ENCODE measurements at regions not wholly inside any gene's neighbourhood (a gene's known extent, or its start where the extent isn't known, plus 50 kb on each side); places are given as distances from the start of the nearest gene placed in this dataset.

DNA sequence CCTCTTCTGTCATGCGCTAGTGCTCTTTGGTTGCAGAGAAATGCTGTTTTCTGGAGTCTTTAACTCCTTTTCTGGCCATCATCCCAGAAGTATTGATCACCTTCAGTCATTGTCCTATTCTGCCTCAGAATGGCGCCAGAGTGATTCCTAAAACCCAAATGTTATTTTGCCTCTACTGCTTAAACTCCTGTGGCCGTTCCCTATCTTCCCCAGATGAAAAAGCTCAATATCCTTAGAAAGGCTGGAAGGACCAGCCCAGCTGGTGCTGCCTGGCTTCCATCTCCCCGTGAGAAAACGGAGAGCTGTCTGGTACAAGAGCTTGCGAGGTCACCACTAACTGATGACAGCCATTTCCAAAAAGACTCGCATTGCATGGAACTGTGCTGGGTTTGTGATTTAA, 179.1 kb downstream of the RBM26 start:
- TF ChIP-seq, protein P1, sequence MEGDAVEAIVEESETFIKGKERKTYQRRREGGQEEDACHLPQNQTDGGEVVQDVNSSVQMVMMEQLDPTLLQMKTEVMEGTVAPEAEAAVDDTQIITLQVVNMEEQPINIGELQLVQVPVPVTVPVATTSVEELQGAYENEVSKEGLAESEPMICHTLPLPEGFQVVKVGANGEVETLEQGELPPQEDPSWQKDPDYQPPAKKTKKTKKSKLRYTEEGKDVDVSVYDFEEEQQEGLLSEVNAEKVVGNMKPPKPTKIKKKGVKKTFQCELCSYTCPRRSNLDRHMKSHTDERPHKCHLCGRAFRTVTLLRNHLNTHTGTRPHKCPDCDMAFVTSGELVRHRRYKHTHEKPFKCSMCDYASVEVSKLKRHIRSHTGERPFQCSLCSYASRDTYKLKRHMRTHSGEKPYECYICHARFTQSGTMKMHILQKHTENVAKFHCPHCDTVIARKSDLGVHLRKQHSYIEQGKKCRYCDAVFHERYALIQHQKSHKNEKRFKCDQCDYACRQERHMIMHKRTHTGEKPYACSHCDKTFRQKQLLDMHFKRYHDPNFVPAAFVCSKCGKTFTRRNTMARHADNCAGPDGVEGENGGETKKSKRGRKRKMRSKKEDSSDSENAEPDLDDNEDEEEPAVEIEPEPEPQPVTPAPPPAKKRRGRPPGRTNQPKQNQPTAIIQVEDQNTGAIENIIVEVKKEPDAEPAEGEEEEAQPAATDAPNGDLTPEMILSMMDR (IDR thresholded peaks at IDR 0.05): no peak
- TF ChIP-seq POLR2AphosphoS5 (IDR thresholded peaks at IDR 0.05): no peak
- TF ChIP-seq POLR2A (IDR thresholded peaks at IDR 0.05): no peak
- no peak for TF ChIP-seq EP300 (IDR thresholded peaks at IDR 0.05)
- H3K4me3 ChIP-seq: no peak overlapping the region
- WGBS, 2 donors (ENCODE audit: low coverage in 1 of 2): 80 to 81% methylated on average over 1 to 6 of the region's 7 CpGs
- H3K27me3 ChIP-seq: no peaks in the 10 kb centered on the region
- no peak overlapping the region for H3K27ac ChIP-seq
- H3K9me3 ChIP-seq: no peaks in the 10 kb centered on the region
- no peaks in the 10 kb centered on the region for H3K4me1 ChIP-seq
- no peak for ATAC-seq
- H3K36me3 ChIP-seq: no peaks in the 10 kb centered on the region

DNA sequence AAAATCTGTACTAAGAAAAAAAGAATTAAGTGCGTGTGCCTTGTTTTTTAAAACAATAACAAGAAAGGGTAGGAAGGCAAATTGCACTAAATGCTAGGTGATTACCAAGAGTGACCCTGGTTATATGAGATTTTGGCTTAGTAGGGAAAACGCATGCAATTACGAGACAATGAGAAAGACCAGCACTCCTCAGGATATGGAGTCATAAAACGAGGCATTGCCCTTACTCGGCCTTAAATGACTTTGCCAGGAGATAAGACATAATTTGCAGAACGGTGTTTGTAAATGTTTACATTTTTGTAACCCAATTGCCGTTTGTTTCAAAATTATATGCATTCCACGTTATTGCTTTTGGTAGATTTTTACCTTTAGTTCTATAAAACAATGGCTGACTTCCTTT, 179.8 kb downstream of the RBM26 start:
- Histone ChIP-seq H3K4me3 (no peak overlapping the region), H3K4me1 (no peaks in the 10 kb centered on the region), H3K36me3 (no peaks in the 10 kb centered on the region), H3K27me3 (no peaks in the 10 kb centered on the region), H3K27ac (no peak overlapping the region), H3K9me3 (no peaks in the 10 kb centered on the region)
- ATAC-seq: no peak
- WGBS, 2 donors (ENCODE audit: low coverage in 1 of 2): 27 to 64% methylated on average over 8 of the region's 8 CpGs
- TF ChIP-seq, protein P1 (IDR thresholded peaks at IDR 0.05): no peak
- TF ChIP-seq POLR2AphosphoS5 (IDR thresholded peaks at IDR 0.05): no peak
- no peak for TF ChIP-seq EP300 (IDR thresholded peaks at IDR 0.05)
- no peak for TF ChIP-seq POLR2A (IDR thresholded peaks at IDR 0.05)

DNA sequence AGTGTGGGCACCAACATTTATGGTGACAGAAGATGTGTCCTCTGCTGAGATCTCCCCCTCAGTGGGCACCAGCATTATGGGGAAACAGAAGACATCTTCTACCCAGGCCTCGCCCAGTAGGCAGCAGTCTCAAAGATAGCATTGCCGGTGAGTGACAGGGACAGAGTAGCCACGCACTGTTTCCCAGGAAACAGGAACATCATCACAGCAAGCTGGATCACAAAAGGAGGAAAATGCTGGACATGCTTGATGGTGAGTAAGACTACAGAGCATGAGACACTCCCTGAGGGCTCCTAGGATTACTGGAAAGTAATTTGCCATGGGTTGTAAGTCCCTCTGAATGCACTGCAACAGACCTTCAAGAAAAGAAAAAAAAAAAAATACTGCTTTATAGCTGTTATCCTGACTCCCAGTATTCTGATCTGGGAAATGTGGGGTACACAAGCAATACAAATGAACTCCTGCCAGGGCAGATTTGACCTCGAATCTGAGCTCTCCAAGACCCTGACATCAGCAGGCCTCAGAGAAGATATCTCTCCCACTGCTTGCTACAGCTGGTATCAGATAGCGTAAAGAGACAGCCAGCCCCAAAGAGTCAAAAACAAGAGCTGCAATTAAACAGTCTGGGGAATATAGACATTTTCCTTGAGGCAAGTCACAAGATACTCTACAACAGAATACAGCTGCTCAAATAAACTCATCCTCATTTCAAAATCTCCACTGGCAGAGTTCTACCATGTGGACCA, 180.4 kb downstream of the RBM26 start:
- Histone ChIP-seq H3K27ac (no peak overlapping the region), H3K9me3 (no peaks in the 10 kb centered on the region), H3K4me3 (no peak overlapping the region), H3K36me3 (no peaks in the 10 kb centered on the region), H3K27me3 (no peaks in the 10 kb centered on the region), H3K4me1 (no peaks in the 10 kb centered on the region)
- TF ChIP-seq, protein P1 (IDR thresholded peaks at IDR 0.05): no peak
- TF ChIP-seq POLR2AphosphoS5 (IDR thresholded peaks at IDR 0.05) (no peak), POLR2A (IDR thresholded peaks at IDR 0.05) (no peak), EP300 (IDR thresholded peaks at IDR 0.05) (no peak)
- 55 to 59% methylated on average over 2 to 4 of the region's 5 CpGs for WGBS, 2 donors (ENCODE audit: low coverage in 1 of 2)
- no peak for ATAC-seq

DNA sequence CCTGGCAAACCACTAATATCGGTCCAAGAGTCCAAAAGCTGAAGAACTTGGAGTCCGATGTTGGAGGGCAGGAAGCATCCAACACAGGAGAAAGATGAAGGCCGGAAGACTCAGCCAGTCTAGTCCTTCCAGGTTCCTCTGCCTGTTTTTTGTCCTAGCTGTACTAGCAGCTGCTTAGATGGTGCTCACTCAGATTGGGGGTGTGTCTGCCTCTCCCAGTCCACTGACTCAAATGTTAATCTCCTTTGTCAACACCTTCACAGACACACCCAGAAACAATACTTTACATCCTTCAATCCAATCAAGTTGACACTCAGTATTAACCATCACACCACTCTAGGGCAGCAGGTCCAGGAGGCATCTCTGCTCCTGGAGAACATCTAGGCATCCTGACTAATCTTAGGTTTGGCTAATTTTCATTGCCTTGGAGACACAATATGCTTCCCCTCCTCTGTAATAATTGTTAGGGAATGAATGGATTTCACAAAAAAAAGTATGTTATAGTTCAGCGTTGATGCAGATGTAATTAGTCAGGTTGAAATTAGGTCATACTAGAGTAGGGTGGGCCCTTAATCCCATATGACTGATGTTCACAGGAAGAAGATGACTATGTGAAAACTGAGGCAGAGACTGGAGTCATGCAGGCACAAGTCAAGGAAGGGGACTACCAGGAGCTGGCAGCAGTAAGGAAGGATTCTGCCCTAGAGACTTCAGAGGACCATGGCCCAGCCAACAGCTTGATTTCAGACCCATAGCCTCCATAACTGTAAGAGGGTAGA, 183.4 kb downstream of the RBM26 start:
- no peaks in the 10 kb centered on the region for H3K36me3 ChIP-seq
- H3K9me3 ChIP-seq: no peaks in the 10 kb centered on the region
- H3K4me1 ChIP-seq: no peaks in the 10 kb centered on the region
- H3K4me3 ChIP-seq: no peak overlapping the region
- 79 to 90% methylated on average over 4 of the region's 4 CpGs for WGBS, 2 donors (ENCODE audit: low coverage in 1 of 2)
- no peak for ATAC-seq
- no peaks in the 10 kb centered on the region for H3K27me3 ChIP-seq
- H3K27ac ChIP-seq: no peak overlapping the region
- no peak for TF ChIP-seq EP300 (IDR thresholded peaks at IDR 0.05)
- TF ChIP-seq, protein P1 (IDR thresholded peaks at IDR 0.05): no peak
- TF ChIP-seq POLR2A (IDR thresholded peaks at IDR 0.05): no peak
- no peak for TF ChIP-seq POLR2AphosphoS5 (IDR thresholded peaks at IDR 0.05)

All from gastroesophageal sphincter (tissue), 4 donors.